HL-60 (cell line): ENCODE measurements at regions not wholly inside any gene's neighbourhood (a gene's known extent, or its start where the extent isn't known, plus 50 kb on each side); places are given as distances from the start of the nearest gene placed in this dataset.

ENCODE experiments used
- DNase-seq, 2 experiments: peaks; one replicate each; pipeline ENCODE4 v3.0.0-alpha.2; 2010 to 2020; ENCODE audit warnings: low read depth in 1 of 2, low spot score in 1 of 2
- H3K27ac ChIP-seq: fragments of 250-450 bp; sonication (Bioruptor Pico); replicated peaks from 2 replicates; pipeline ENCODE4 v1.5.1; 2020; ENCODE audit warnings: mild to moderate bottlenecking, moderate library complexity
- H3K27me3 ChIP-seq: fragments of 250-450 bp; sonication (Bioruptor Pico); 2 replicates; pipeline ENCODE4 v1.5.1; 2021; ENCODE audit warnings: mild to moderate bottlenecking, moderate library complexity; ENCODE audit not compliant: insufficient read depth, poor library complexity, severe bottlenecking
- H3K4me3 ChIP-seq: replicated peaks from 2 replicates; pipeline ENCODE4 v1.5.1; 2011; ENCODE audit warnings: mild to moderate bottlenecking, control low read depth, low read length; ENCODE audit not compliant: insufficient read depth
- CTCF ChIP-seq: IDR thresholded peaks from one replicate; pipeline ENCODE4 v1.5.1; 2011; ENCODE audit warnings: low read length, control low read depth, inconsistent platforms; ENCODE audit not compliant: insufficient read depth
- GABPA ChIP-seq: IDR thresholded peaks from 2 replicates; pipeline ENCODE4 v1.6.1; 2012; ENCODE audit warnings: low read depth
- POLR2AphosphoS5 ChIP-seq: IDR thresholded peaks from 2 replicates; pipeline ENCODE4 v1.6.1; 2012; ENCODE audit warnings: low read depth
- REST ChIP-seq: IDR thresholded peaks from 2 replicates; pipeline ENCODE4 v1.6.1; 2012; ENCODE audit warnings: low read depth; ENCODE audit not compliant: insufficient replicate concordance
- SPI1 ChIP-seq: IDR thresholded peaks from 2 replicates; pipeline ENCODE4 v1.6.1; 2012; ENCODE audit warnings: low read depth, mild to moderate bottlenecking, borderline replicate concordance

DNA sequence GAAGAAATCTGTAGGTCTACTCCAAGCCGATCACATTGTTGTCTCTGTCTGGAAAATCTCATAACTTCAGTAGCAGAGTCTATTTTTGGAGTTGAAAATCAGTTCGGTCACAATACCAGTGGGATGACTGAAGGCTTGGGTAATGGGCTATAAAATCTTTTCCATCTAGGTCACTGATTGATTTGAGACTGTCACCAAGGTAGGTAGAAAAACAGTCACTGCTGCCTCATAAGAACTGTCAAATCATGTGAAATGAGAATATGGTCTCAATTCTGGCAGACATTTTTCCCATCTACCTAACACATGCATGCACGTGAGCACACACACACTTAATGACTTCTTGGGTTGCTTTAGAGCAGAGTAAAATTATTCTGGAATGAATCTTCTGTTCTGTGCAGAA, 1162.8 kb upstream of the CITED2 start:
- no peak for DNase-seq
- Histone ChIP-seq H3K27me3 (no peaks in the 10 kb centered on the region), H3K4me3 (no peak overlapping the region), H3K27ac (no peak overlapping the region)
- no peak for TF ChIP-seq CTCF
- TF ChIP-seq REST: no peak
- no peak for TF ChIP-seq POLR2AphosphoS5
- TF ChIP-seq SPI1: no peak
- TF ChIP-seq GABPA: no peak

- Histone ChIP-seq H3K27me3 (no peaks in the 10 kb centered on the region), H3K27ac (no peak overlapping the region), H3K4me3 (no peak overlapping the region)
- TF ChIP-seq GABPA (no peak), CTCF (no peak), REST (no peak), SPI1 (no peak), POLR2AphosphoS5 (no peak)
- DNase-seq: no peak
Observed at GRCh38 chr6:140535511-140535910, 1161.1 kb upstream of the CITED2 start.

DNA sequence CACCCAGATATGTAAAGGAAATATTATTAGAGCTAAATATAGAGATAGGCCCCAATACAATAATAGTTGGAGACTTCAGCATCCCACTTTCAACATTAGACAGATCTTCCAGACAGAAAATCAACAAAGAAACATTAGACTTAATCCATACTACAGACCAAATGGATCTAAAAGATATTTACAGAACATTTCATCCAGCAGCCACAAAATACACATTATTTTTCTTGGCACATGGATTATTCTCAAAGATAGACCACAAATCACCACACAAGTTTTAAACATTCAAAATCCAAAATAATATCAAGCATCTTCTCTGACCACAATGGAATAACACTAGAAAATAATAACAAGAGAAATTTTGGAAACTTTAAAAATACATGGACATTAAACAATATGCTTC, 1159.1 kb upstream of the CITED2 start:
- no peak overlapping the region for H3K4me3 ChIP-seq
- H3K27me3 ChIP-seq: no peaks in the 10 kb centered on the region
- TF ChIP-seq GABPA (no peak), REST (no peak), SPI1 (no peak), CTCF (no peak), POLR2AphosphoS5 (no peak)
- no peak for DNase-seq
- H3K27ac ChIP-seq: no peak overlapping the region
